ENCODE measurements at regions not wholly inside any gene's neighbourhood (a gene's known extent, or its start where the extent isn't known, plus 50 kb on each side); places are given as distances from the start of the nearest gene placed in this dataset.

DNA sequence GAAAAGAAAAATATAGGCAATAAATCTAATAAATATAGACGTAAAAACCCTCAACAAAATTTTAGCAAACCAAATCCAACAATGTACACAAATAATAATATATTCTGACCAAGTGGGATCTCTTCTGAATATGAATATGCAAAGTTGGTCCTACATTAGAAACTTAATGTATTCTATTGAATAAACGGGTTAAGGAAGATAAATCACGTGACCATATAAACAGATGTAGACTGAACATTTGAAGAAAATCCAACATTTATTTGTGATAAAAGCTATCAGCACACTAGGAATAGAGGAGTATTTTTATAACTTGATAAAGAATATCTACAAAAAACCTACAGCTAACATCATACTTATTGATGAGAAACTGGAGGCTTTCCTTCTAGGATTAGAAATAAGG is 502.8 kb upstream of the KIF2B start:
- Histone ChIP-seq H3K4me2 (replicated peaks; ENCODE audit: extremely low read depth, low read length, poor library complexity, severe bottlenecking) (no peak overlapping the region), H3K27ac (ENCODE audit: low read depth in 1 of 2, low read length in 2 of 2) (no peak overlapping the region), H2AFZ (ENCODE audit: insufficient read depth, low read depth, low read length, poor library complexity, severe bottlenecking) (no peak overlapping the region), H3K27me3 (ENCODE audit: control insufficient read depth in 2 of 2, insufficient read depth in 2 of 2, low read length in 2 of 2) (no peaks in the 10 kb centered on the region), H3K4me3 (replicated peaks in 1 of 3; ENCODE audit: low read depth in 2 of 3, low read length in 3 of 3) (no peak overlapping the region), H3K79me2 (ENCODE audit: insufficient read depth, low read length) (no peaks in the 10 kb centered on the region), H3K36me3 (replicated peaks in 1 of 2; ENCODE audit: control insufficient read depth in 1 of 2, insufficient read depth in 2 of 2, low read length in 2 of 2) (no peaks in the 10 kb centered on the region), H3K9ac (ENCODE audit: insufficient read depth, low read length, poor library complexity, severe bottlenecking) (no peak overlapping the region), H3K9me3 (replicated peaks in 1 of 2; ENCODE audit: control insufficient read depth in 1 of 2, insufficient read depth in 1 of 2, low read length in 2 of 2) (peaks cover 0 to 8% of the 10 kb centered on the region in 2 donors), H4K20me1 (ENCODE audit: insufficient read depth, low read length) (no peaks in the 10 kb centered on the region), H3K4me1 (ENCODE audit: control insufficient read depth in 1 of 2, insufficient read depth in 2 of 2, low read length in 2 of 2) (no peaks in the 10 kb centered on the region)
- Mint-ChIP-seq H3K4me1 (no peaks in the 10 kb centered on the region), H3K36me3 (no peaks in the 10 kb centered on the region), H3K4me3 (no peak overlapping the region), H3K9me3 (peaks cover 0 to 4% (median 3%) of the 10 kb centered on the region in 7 donors), H3K27me3 (ENCODE audit: low read depth in 3 of 3) (no peaks in the 10 kb centered on the region), H3K27ac (no peak overlapping the region)
- no CpG with 5 or more reads among the region's 3 CpGs for WGBS (ENCODE audit: insufficient coverage)
- TF ChIP-seq, protein P1, sequence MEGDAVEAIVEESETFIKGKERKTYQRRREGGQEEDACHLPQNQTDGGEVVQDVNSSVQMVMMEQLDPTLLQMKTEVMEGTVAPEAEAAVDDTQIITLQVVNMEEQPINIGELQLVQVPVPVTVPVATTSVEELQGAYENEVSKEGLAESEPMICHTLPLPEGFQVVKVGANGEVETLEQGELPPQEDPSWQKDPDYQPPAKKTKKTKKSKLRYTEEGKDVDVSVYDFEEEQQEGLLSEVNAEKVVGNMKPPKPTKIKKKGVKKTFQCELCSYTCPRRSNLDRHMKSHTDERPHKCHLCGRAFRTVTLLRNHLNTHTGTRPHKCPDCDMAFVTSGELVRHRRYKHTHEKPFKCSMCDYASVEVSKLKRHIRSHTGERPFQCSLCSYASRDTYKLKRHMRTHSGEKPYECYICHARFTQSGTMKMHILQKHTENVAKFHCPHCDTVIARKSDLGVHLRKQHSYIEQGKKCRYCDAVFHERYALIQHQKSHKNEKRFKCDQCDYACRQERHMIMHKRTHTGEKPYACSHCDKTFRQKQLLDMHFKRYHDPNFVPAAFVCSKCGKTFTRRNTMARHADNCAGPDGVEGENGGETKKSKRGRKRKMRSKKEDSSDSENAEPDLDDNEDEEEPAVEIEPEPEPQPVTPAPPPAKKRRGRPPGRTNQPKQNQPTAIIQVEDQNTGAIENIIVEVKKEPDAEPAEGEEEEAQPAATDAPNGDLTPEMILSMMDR (IDR thresholded peaks at IDR 0.05), result no peak
- no peak for DNase-seq
- intact Hi-C loops (cut with micrococcal nuclease), result no loop called here

DNA sequence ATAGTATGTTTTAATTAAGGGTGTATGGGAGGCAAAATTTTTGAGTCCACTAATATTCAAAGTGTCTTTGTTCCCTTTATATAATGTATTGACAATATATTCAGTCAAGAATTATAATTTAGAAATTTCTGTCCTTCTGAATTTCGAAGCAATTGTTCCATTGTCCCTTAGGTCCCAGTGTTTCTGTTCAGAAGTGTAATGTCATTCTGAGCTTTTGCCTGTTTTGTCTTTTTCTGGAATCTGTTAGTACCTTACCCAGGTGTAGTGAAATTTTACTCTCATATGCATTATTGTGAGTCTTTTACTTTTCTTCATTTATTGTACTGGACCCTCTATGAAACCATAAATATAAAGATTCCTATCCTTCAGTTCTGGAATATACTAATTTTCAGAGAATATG is 505.7 kb upstream of the KIF2B start:
- Histone ChIP-seq H3K4me1 (ENCODE audit: control insufficient read depth in 1 of 2, insufficient read depth in 2 of 2, low read length in 2 of 2) (no peaks in the 10 kb centered on the region), H3K27ac (ENCODE audit: low read depth in 1 of 2, low read length in 2 of 2) (no peak overlapping the region), H3K79me2 (ENCODE audit: insufficient read depth, low read length) (no peaks in the 10 kb centered on the region), H3K4me3 (replicated peaks in 1 of 3; ENCODE audit: low read depth in 2 of 3, low read length in 3 of 3) (no peak overlapping the region), H3K27me3 (ENCODE audit: control insufficient read depth in 2 of 2, insufficient read depth in 2 of 2, low read length in 2 of 2) (no peaks in the 10 kb centered on the region), H3K9ac (ENCODE audit: insufficient read depth, low read length, poor library complexity, severe bottlenecking) (no peak overlapping the region), H2AFZ (ENCODE audit: insufficient read depth, low read depth, low read length, poor library complexity, severe bottlenecking) (no peak overlapping the region), H3K4me2 (replicated peaks; ENCODE audit: extremely low read depth, low read length, poor library complexity, severe bottlenecking) (no peak overlapping the region), H3K9me3 (replicated peaks in 1 of 2; ENCODE audit: control insufficient read depth in 1 of 2, insufficient read depth in 1 of 2, low read length in 2 of 2) (peaks cover 0 to 8% of the 10 kb centered on the region in 2 donors), H3K36me3 (replicated peaks in 1 of 2; ENCODE audit: control insufficient read depth in 1 of 2, insufficient read depth in 2 of 2, low read length in 2 of 2) (no peaks in the 10 kb centered on the region), H4K20me1 (ENCODE audit: insufficient read depth, low read length) (no peaks in the 10 kb centered on the region)
- Mint-ChIP-seq H3K27me3 (ENCODE audit: low read depth in 3 of 3) (no peaks in the 10 kb centered on the region), H3K4me1 (no peaks in the 10 kb centered on the region), H3K9me3 (peaks cover 0 to 4% (median 3%) of the 10 kb centered on the region in 7 donors), H3K27ac (no peak overlapping the region), H3K36me3 (no peaks in the 10 kb centered on the region), H3K4me3 (no peak overlapping the region)
- WGBS (ENCODE audit: insufficient coverage), result no CpG with 5 or more reads among the region's 1 CpG
- intact Hi-C loops (cut with micrococcal nuclease), result no loop called here
- DNase-seq, result no peak
- TF ChIP-seq, protein P1 (IDR thresholded peaks at IDR 0.05), result no peak
